ENCODE measurements at regions not wholly inside any gene's neighbourhood (a gene's known extent, or its start where the extent isn't known, plus 50 kb on each side); places are given as distances from the start of the nearest gene placed in this dataset.
A peak's percentile ranks its signal among the peaks of the same experiment; 100 is the strongest.

DNA sequence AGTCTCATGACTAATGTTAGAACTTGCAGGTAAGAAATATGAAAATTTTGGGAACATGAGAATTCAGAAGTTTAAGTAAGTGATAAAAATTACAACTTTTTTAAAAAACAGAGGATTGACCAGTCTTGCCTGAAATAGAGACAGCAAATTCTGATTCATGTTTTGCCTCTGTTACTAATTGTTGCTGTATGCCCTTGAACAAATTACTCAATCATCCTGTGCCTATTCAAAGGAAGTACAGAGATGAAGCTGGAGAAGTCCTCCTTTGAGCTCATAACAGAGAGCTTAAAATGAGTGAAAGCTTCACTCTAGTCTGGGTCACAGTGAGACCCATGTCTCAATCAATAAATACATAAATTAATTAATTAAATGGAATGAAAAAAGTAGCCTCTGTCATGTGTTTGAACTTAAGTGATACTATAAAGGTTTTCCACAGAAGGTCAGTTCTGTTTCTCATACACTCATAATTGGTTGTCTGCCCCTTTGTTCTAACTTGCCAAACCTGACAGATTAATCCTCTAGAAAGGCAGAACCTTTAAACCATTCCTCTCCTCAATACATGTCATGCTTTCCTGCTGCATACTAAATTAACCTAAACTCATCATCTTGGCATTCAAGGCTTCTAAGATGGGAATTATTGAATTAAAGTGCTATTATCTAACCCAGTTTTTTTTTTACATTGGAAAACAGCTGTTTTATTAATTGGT is 374.6 kb upstream of the LRATD1 start:
- DNase-seq (ENCODE audit: low read depth in 4 of 6, low spot score in 6 of 6) = no peak
- H3K4me3 ChIP-seq (ENCODE audit: low read depth, low read length) = no peak overlapping the region
- no peak overlapping the region for H3K27ac ChIP-seq (ENCODE audit: low read depth, low read length)
- no peaks in the 10 kb centered on the region for H3K27me3 ChIP-seq (ENCODE audit: control insufficient read depth, insufficient read depth, low read length)
- H3K36me3 ChIP-seq (ENCODE audit: control insufficient read depth, insufficient read depth, low read length) = no peaks in the 10 kb centered on the region
- H3K4me1 ChIP-seq (ENCODE audit: control insufficient read depth, insufficient read depth, low read length) = no peaks in the 10 kb centered on the region
- H3K9me3 ChIP-seq (ENCODE audit: control insufficient read depth, insufficient read depth, low read length) = no peaks in the 10 kb centered on the region

DNA sequence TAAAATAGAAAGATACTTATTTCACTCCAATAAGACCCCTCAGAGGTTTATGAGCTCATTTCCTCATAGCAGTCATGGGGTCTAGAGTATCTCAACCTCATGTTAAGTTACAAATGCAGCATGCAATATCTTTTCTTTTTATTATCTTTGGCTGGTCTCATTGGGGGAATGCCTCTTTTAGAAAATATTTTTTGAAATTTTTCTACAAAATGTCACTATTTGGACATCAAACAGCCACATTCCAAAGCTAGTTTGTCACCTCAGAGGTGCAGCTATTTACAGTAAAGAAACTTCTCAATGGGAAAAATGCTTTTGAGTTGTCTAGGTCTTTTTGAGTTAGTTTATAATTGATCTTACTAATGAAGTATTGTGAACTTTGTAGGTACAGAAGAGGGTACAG is 370.7 kb upstream of the LRATD1 start:
- DNase-seq (ENCODE audit: low read depth in 4 of 6, low spot score in 6 of 6) = no peak
- Histone ChIP-seq H3K4me3 (ENCODE audit: low read depth, low read length) (no peak overlapping the region), H3K9me3 (ENCODE audit: control insufficient read depth, insufficient read depth, low read length) (no peaks in the 10 kb centered on the region), H3K36me3 (ENCODE audit: control insufficient read depth, insufficient read depth, low read length) (no peaks in the 10 kb centered on the region), H3K4me1 (ENCODE audit: control insufficient read depth, insufficient read depth, low read length) (no peaks in the 10 kb centered on the region), H3K27ac (ENCODE audit: low read depth, low read length) (no peak overlapping the region), H3K27me3 (ENCODE audit: control insufficient read depth, insufficient read depth, low read length) (no peaks in the 10 kb centered on the region)

DNA sequence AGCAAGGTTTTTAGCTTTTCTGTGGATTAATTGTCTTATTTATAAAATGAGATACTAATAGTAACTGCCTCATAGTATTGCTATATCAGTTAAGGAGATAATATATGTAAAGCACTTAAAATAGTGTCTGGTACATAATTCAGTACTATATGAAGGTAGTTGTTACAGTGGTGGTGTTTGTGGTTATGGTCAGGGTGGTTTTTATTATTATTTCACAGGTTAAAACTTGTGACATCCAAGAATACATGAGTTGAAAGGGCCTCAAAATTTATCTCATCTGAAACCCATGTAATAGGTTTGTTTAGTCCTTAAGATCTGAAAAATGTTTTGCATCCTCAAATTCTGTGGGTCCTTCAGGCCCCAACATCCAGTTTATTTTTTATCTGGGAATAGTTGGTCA is 369.5 kb upstream of the LRATD1 start:
- no peak for DNase-seq (ENCODE audit: low read depth in 4 of 6, low spot score in 6 of 6)
- no peaks in the 10 kb centered on the region for H3K36me3 ChIP-seq (ENCODE audit: control insufficient read depth, insufficient read depth, low read length)
- H3K4me1 ChIP-seq (ENCODE audit: control insufficient read depth, insufficient read depth, low read length) = no peaks in the 10 kb centered on the region
- no peak overlapping the region for H3K27ac ChIP-seq (ENCODE audit: low read depth, low read length)
- H3K27me3 ChIP-seq (ENCODE audit: control insufficient read depth, insufficient read depth, low read length) = no peaks in the 10 kb centered on the region
- no peak overlapping the region for H3K4me3 ChIP-seq (ENCODE audit: low read depth, low read length)
- H3K9me3 ChIP-seq (ENCODE audit: control insufficient read depth, insufficient read depth, low read length) = no peaks in the 10 kb centered on the region

DNA sequence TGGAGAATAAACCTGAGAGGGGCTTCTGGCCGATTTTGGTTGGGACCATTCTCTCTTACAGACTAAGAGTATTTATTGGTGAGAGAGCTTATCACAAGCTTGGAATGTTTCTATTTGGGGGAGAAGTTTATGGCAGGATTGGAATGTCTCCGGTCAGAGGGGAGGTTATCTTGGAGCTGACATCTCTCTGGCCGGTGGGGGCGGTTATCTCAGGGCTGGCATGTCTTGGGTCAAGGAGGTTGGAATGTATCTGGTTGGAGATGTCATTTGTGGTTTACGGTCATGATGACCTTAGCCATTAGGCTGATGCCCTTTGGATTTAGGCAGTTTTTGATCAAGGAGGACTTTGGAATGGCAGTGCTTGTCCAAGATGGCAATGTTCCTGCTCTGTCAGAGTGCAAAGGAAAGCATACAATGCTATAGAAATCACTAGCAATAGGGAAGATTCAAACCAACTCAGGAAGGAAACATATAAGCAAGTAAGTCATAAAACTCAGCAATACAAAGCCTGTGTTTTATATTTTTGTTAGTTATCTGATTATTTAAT is 362.4 kb upstream of the LRATD1 start:
- peaks cover 1% of the 10 kb centered on the region for H3K9me3 ChIP-seq (ENCODE audit: control insufficient read depth, insufficient read depth, low read length)
- H3K27ac ChIP-seq (ENCODE audit: low read depth, low read length) = no peak overlapping the region
- no peaks in the 10 kb centered on the region for H3K36me3 ChIP-seq (ENCODE audit: control insufficient read depth, insufficient read depth, low read length)
- no peak for DNase-seq (ENCODE audit: low read depth in 4 of 6, low spot score in 6 of 6)
- H3K4me1 ChIP-seq (ENCODE audit: control insufficient read depth, insufficient read depth, low read length) = no peaks in the 10 kb centered on the region
- 95% methylated on average over 4 of the region's 5 CpGs for WGBS (ENCODE audit: insufficient coverage)
- H3K27me3 ChIP-seq (ENCODE audit: control insufficient read depth, insufficient read depth, low read length) = no peaks in the 10 kb centered on the region
- H3K4me3 ChIP-seq (ENCODE audit: low read depth, low read length) = no peak overlapping the region

DNA sequence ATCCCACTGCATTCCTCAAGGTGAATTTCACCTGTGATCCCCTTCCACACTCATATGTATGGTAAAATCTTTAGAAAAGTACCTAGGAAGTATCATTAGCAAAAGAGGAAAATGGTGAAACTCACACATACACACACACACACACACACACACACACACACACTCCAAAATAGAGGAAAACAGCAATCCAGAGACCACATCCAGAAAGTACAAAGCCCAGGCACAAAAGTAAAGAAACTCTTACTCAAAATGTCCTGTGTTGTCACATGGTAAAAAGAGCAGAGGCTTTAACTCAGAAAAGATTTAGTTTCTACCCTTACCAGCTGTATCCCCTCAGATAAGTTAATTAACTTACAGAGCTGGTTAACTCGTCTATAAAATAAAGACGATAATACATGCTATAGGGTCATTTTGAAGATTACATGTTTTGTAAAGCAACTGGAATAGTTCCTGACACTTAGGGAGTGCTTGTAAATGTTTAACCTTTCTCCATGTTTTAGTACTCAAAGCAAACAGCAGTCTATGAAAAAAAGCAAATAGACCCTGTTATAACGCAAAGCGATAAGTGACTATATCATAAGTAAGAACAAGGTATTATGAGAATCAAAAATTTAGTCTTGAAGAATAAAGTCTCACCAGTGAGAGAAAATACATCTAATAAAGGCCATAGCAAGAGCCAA is 360.0 kb upstream of the LRATD1 start:
- WGBS (ENCODE audit: insufficient coverage) = no CpG with 5 or more reads among the region's 4 CpGs
- Histone ChIP-seq H3K36me3 (ENCODE audit: control insufficient read depth, insufficient read depth, low read length) (no peaks in the 10 kb centered on the region), H3K9me3 (ENCODE audit: control insufficient read depth, insufficient read depth, low read length) (peaks cover 1% of the 10 kb centered on the region), H3K27me3 (ENCODE audit: control insufficient read depth, insufficient read depth, low read length) (no peaks in the 10 kb centered on the region), H3K27ac (ENCODE audit: low read depth, low read length) (no peak overlapping the region), H3K4me1 (ENCODE audit: control insufficient read depth, insufficient read depth, low read length) (no peaks in the 10 kb centered on the region), H3K4me3 (ENCODE audit: low read depth, low read length) (no peak overlapping the region)
- DNase-seq (ENCODE audit: low read depth in 4 of 6, low spot score in 6 of 6) = no peak

DNA sequence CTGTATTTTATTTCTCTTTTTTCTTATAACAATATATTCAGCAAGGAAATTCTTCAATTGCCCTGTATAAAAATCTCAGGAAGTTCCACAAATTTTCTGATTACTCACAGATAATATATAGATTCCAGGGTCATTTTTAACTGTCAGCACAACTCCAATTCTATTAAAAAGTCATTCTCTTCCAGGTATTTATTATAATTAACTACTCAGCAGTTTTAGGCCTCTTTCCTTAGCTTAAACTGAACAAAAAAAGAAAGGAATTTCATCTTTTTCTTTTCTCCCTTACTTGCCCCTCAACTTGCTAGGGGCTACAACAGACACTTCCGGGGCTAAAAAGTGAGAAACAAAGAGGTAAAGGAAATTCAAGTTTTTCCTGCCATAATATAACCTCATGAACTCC is 358.9 kb upstream of the LRATD1 start:
- peaks cover 1% of the 10 kb centered on the region for H3K9me3 ChIP-seq (ENCODE audit: control insufficient read depth, insufficient read depth, low read length)
- no peak for DNase-seq (ENCODE audit: low read depth in 4 of 6, low spot score in 6 of 6)
- H3K36me3 ChIP-seq (ENCODE audit: control insufficient read depth, insufficient read depth, low read length) = no peaks in the 10 kb centered on the region
- WGBS (ENCODE audit: insufficient coverage) = no CpG with 5 or more reads among the region's 1 CpG
- H3K4me1 ChIP-seq (ENCODE audit: control insufficient read depth, insufficient read depth, low read length) = no peaks in the 10 kb centered on the region
- no peak overlapping the region for H3K27ac ChIP-seq (ENCODE audit: low read depth, low read length)
- H3K4me3 ChIP-seq (ENCODE audit: low read depth, low read length) = no peak overlapping the region
- no peaks in the 10 kb centered on the region for H3K27me3 ChIP-seq (ENCODE audit: control insufficient read depth, insufficient read depth, low read length)

DNA sequence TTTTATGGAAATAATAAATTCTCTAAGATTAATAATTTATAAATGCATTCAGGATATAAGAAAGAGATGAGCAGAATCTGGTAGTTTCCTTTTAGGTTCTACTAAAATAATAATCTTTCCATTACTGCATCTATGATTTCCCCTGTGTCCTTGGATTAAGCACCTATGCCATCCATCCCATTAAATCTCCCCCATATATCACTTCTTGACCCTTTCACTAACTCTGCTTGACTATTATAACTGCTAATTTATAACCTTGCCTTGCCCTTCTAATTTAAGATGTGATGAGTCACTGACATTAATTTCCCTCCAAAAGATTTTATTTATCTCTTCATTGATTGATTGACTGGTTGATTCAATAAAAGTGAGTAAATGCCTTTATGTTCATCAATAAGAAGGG is 348.3 kb upstream of the LRATD1 start:
- Histone ChIP-seq H3K9me3 (ENCODE audit: control insufficient read depth, insufficient read depth, low read length) (no peaks in the 10 kb centered on the region), H3K36me3 (ENCODE audit: control insufficient read depth, insufficient read depth, low read length) (no peaks in the 10 kb centered on the region), H3K27me3 (ENCODE audit: control insufficient read depth, insufficient read depth, low read length) (no peaks in the 10 kb centered on the region), H3K4me3 (ENCODE audit: low read depth, low read length) (no peak overlapping the region), H3K4me1 (ENCODE audit: control insufficient read depth, insufficient read depth, low read length) (no peaks in the 10 kb centered on the region), H3K27ac (ENCODE audit: low read depth, low read length) (no peak overlapping the region)
- no peak for DNase-seq (ENCODE audit: low read depth in 4 of 6, low spot score in 6 of 6)

DNA sequence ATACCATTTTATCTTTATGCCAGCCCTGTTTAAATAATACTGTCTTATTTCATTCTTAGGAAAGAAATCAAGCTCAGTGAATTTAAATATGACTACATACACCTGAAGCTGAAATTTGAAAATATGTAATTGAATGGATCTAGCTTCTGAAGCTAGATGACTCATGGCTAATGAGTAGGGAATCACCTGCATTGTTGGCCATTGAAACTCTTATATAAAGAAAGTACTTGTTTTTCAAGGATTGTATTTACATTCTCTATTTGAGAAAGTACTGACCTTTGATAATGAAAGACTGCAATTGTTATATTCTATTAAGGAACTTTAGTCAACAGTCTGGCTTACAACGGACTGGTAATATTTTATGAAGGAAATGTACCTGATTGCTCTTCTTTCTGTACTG is 346.7 kb upstream of the LRATD1 start:
- no peaks in the 10 kb centered on the region for H3K27me3 ChIP-seq (ENCODE audit: control insufficient read depth, insufficient read depth, low read length)
- DNase-seq (ENCODE audit: low read depth in 4 of 6, low spot score in 6 of 6) = no peak
- 60% methylated on average over 1 of the region's 1 CpG for WGBS (ENCODE audit: insufficient coverage)
- H3K9me3 ChIP-seq (ENCODE audit: control insufficient read depth, insufficient read depth, low read length) = no peaks in the 10 kb centered on the region
- no peaks in the 10 kb centered on the region for H3K4me1 ChIP-seq (ENCODE audit: control insufficient read depth, insufficient read depth, low read length)
- H3K36me3 ChIP-seq (ENCODE audit: control insufficient read depth, insufficient read depth, low read length) = no peaks in the 10 kb centered on the region
- no peak overlapping the region for H3K4me3 ChIP-seq (ENCODE audit: low read depth, low read length)
- H3K27ac ChIP-seq (ENCODE audit: low read depth, low read length) = no peak overlapping the region

DNA sequence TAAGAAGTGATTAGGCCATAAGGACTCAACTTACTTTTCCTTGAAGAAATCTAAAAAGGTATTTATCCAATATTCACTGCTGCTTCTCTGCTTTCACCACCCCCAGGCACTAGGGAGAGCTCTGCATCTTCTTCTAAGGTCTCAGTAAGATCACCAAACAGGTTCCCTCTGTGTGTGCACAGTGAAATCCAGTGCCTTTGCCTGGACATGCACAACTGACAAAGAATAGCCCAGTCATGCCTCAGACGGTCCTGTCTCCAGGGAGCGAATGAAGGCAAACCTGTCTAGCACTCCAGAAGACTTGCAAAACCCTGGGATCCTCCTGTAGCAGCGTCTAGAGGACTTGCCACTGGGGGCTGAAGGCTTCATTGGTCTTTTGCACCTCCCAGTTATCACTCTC is 344.5 kb upstream of the LRATD1 start:
- Histone ChIP-seq H3K36me3 (ENCODE audit: control insufficient read depth, insufficient read depth, low read length) (no peaks in the 10 kb centered on the region), H3K9me3 (ENCODE audit: control insufficient read depth, insufficient read depth, low read length) (no peaks in the 10 kb centered on the region), H3K4me3 (ENCODE audit: low read depth, low read length) (no peak overlapping the region), H3K27ac (ENCODE audit: low read depth, low read length) (no peak overlapping the region), H3K4me1 (ENCODE audit: control insufficient read depth, insufficient read depth, low read length) (no peaks in the 10 kb centered on the region), H3K27me3 (ENCODE audit: control insufficient read depth, insufficient read depth, low read length) (no peaks in the 10 kb centered on the region)
- 77% methylated on average over 3 of the region's 3 CpGs for WGBS (ENCODE audit: insufficient coverage)
- no peak for DNase-seq (ENCODE audit: low read depth in 4 of 6, low spot score in 6 of 6)

DNA sequence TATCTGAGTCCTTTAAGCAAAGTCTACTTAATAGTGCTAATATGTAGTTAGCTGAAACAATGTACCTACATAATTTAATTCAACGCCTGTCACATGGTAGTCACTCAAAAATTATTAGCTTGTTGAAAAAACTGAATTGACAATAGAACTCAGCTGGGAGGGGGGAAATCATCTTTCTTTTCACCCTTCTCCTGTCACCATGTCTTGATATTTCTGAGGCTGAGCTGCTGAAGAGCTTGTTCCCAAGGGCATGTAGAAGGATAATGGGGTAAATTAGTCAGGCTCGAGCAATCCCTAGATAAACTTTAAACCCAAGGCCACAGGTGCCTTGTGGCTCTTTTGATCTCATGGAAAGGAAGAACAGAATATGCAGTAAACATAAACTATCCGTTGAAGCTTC is 339.6 kb upstream of the LRATD1 start:
- no CpG with 5 or more reads among the region's 3 CpGs for WGBS (ENCODE audit: insufficient coverage)
- H3K27me3 ChIP-seq (ENCODE audit: control insufficient read depth, insufficient read depth, low read length) = no peaks in the 10 kb centered on the region
- no peaks in the 10 kb centered on the region for H3K4me1 ChIP-seq (ENCODE audit: control insufficient read depth, insufficient read depth, low read length)
- no peak overlapping the region for H3K27ac ChIP-seq (ENCODE audit: low read depth, low read length)
- no peaks in the 10 kb centered on the region for H3K36me3 ChIP-seq (ENCODE audit: control insufficient read depth, insufficient read depth, low read length)
- DNase-seq (ENCODE audit: low read depth in 4 of 6, low spot score in 6 of 6) = peak in 1 of 6 donors; percentile 21
- H3K4me3 ChIP-seq (ENCODE audit: low read depth, low read length) = no peak overlapping the region
- H3K9me3 ChIP-seq (ENCODE audit: control insufficient read depth, insufficient read depth, low read length) = no peaks in the 10 kb centered on the region

All from spinal cord (tissue), 9 donors.